Dermis blood vessel endothelial cell (primary cell): ENCODE measurements at regions not wholly inside any gene's neighbourhood (a gene's known extent, or its start where the extent isn't known, plus 50 kb on each side); places are given as distances from the start of the nearest gene placed in this dataset.
"Not testable (repeated sequence)": the region's sequence is repeated elsewhere in the genome, so short reads cannot be mapped to it uniquely, and the experiment has no call there.

ENCODE experiments used
- DNase-seq: peaks from one replicate; pipeline ENCODE4 v3.0.0; 2010

- no peak for DNase-seq
These were observed 186.5 kb downstream of the ERCC6L2 start for GRCh38 chr9:96062031-96062430.

GRCh38 chr9:96061293-96061987 lies 185.9 kb downstream of the ERCC6L2 start:
- DNase-seq, result peak; percentile 75

- DNase-seq, result no peak
These were observed 182.7 kb downstream of the ERCC6L2 start for GRCh38 chr9:96058218-96058617.

- DNase-seq, result no peak
These were observed 181.7 kb downstream of the ERCC6L2 start for GRCh38 chr9:96057155-96057554.

- DNase-seq, result no peak
These were observed 180.7 kb downstream of the ERCC6L2 start for GRCh38 chr9:96056226-96056625.

- not testable (repeated sequence) for DNase-seq
These were observed 178.8 kb downstream of the ERCC6L2 start for GRCh38 chr9:96054248-96054647.

GRCh38 chr9:96052686-96053085 lies 177.2 kb downstream of the ERCC6L2 start:
- DNase-seq, result no peak

GRCh38 chr9:96051423-96051822 lies 175.9 kb downstream of the ERCC6L2 start:
- DNase-seq, result no peak

GRCh38 chr9:96050861-96051155 lies 175.3 kb downstream of the ERCC6L2 start:
- DNase-seq, result no peak

GRCh38 chr9:96050048-96050860 lies 174.8 kb downstream of the ERCC6L2 start:
- no peak for DNase-seq

GRCh38 chr9:96048956-96049831 lies 173.7 kb downstream of the ERCC6L2 start:
- no peak for DNase-seq

GRCh38 chr9:96048104-96048955 lies 172.8 kb downstream of the ERCC6L2 start:
- DNase-seq, result peak; percentile 43

- no peak for DNase-seq
These were observed 172.2 kb downstream of the ERCC6L2 start for GRCh38 chr9:96047741-96048103.

GRCh38 chr9:96047116-96047639 lies 171.7 kb downstream of the ERCC6L2 start:
- no peak for DNase-seq

GRCh38 chr9:96045811-96046210 lies 170.3 kb downstream of the ERCC6L2 start:
- no peak for DNase-seq

GRCh38 chr9:96044401-96044800 lies 168.9 kb downstream of the ERCC6L2 start:
- no peak for DNase-seq

- DNase-seq, result no peak
These were observed 165.3 kb downstream of the ERCC6L2 start for GRCh38 chr9:96040591-96041461.

- no peak for DNase-seq
These were observed 163.4 kb downstream of the ERCC6L2 start for GRCh38 chr9:96038914-96039313.

GRCh38 chr9:96038271-96038670 lies 162.8 kb downstream of the ERCC6L2 start:
- DNase-seq, result no peak

GRCh38 chr9:96034553-96035122 lies 159.1 kb downstream of the ERCC6L2 start:
- no peak for DNase-seq

- no peak for DNase-seq
These were observed 158.4 kb downstream of the ERCC6L2 start for GRCh38 chr9:96033896-96034295.
